ENCODE measurements at regions not wholly inside any gene's neighbourhood (a gene's known extent, or its start where the extent isn't known, plus 50 kb on each side); places are given as distances from the start of the nearest gene placed in this dataset.
A peak's percentile ranks its signal among the peaks of the same experiment; 100 is the strongest.

DNA sequence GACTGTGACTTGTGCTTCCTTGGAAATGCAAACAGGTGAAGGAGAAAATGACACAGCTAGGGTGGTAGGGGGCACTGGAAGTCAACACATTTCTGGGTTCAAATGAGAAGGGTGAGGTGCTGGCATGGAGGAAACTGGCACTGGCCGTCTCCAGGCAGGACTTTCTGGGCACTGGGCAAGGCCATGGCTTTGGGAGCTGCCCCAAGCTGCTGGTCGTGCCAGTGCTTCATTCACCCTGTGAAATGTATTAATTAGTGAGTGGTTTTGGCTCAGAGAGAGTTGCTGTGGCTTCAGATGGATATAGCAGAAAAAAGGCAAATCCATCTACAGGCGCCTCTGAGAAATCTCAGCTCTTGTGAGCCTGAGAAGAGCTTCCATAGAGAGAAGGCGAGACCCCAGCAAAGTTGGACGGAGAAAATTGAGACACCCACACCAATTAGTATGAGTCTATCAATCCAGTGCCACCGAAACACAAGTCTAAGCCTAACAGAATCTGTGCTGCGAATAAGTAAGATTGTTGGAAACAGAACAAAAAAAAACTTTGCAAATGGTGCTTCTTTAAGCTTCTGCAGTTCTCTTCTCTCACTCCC, 202.1 kb upstream of the TNP1 start:
- DNase-seq (ENCODE audit: low spot score) = no peak

DNA sequence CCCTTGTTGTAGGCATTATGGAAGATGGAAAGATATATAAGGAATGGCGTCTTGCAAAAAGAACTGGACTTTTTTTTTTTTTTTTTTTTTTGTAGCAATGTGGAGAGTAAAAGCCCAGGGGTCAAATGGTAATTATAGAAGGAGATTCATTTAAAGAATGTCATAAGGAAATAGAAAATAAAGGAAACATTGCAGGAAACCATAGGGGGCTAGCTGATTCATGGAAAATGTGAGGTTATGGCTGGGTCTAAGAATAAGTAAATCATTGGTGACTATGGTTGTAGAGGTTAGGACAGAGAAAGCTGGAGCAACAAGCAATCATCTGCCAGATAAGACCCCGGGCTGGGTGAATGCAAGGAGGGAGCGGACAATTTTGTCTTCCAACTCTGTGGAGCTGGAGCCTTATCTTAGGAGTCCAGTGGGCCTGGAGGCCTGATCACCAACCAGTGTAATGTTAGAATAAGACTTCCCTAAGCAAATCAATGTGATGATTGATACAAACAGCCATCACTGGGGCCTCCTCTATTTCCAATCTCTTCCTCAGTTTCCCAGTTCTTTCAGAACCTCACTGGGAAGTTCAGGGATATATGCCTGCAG, 201.2 kb upstream of the TNP1 start:
- no peak for DNase-seq (ENCODE audit: low spot score)

GRCh38 chr2:217060516-217060915, 200.7 kb upstream of the TNP1 start:
- no peak for DNase-seq (ENCODE audit: low spot score)

- peak; percentile 83 for DNase-seq (ENCODE audit: low spot score)
These were observed 199.2 kb upstream of the TNP1 start for GRCh38 chr2:217058791-217059755.

GRCh38 chr2:217057773-217058172, 197.9 kb upstream of the TNP1 start:
- no peak for DNase-seq (ENCODE audit: low spot score)

- no peak for DNase-seq (ENCODE audit: low spot score)
These were observed 195.8 kb upstream of the TNP1 start for GRCh38 chr2:217055624-217056023.

DNA sequence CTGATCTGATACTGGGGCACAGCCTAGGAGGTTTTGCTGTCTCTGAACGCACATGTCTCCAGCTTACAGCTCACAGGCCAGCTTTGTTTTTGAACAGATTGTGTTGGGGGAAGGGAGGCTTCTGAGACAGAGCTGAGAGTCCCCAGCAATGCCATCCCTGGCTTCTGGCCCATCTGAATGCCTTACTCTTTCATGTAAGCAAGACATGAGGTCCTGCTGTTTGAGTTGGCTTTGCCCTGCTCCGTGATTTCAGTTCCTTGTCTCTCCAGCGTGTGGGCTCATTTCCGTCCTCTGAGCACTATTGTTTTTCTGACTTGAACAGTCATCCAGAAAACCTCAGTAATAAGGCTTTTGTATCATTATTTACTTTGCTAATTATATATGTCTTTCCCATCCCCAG, 194.9 kb upstream of the TNP1 start:
- no peak for DNase-seq (ENCODE audit: low spot score)

- DNase-seq (ENCODE audit: low spot score) = no peak
These were observed 193.2 kb upstream of the TNP1 start for GRCh38 chr2:217052856-217053577.

DNA sequence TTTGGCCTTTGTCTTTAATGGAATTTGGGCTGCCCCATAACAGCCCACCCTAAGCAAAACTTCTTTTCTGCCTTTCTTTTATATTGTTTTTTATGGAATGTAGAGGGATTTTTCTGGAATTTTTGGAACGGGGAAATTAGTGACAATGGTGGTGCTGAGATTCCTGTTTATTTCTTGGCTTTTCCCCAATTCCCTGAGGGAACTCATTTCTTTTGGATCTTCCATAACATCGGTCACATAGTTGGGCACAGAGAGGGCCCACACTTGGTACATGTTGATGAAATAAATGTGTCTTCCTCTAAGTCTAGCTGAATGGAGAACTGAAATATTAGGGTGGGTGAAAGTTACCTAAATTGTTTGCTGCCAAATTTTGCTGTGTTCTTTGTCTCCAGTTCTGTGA, 191.6 kb upstream of the TNP1 start:
- no peak for DNase-seq (ENCODE audit: low spot score)

GRCh38 chr2:217049956-217050355, 190.1 kb upstream of the TNP1 start:
- no peak for DNase-seq (ENCODE audit: low spot score)

DNA sequence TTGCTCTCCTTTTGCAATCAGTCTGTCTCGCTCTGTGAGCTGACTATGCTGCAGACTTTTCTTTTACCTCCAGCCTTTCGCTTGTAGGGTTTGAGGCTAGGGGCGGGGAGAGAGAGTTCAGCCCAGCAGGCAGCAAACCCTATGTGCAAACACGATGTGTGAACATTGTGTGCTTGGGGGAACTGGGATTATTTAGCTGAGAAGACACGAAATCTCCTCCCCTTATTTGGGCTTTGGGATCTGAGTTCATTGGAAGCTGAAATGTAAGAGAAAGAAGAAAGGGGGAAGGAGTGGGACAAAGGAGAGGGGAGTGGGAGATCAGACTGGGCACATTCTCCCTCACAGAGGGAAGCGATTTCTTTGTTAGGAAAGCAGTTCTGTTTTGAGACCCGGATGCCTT, 189.6 kb upstream of the TNP1 start:
- no peak for DNase-seq (ENCODE audit: low spot score)

DNA sequence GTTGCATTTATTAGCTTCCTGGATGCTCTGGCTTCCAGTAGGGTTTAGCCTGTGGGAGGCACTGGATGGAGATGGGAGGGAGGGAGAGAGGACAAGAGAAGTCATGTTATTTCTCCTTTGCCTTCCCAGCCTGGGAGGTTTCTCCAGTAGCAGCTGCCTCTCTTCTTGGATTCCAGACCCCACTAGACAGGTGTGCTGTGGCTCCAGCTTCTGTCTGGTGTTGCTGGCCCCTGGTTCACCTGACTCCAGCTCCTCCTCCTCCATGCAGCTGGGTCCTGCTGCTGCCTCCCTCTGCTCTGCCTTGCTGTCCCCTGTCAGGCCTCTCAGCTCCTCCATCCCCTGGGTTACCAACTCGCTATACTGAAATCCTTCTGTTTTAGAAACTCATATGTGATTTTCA, 188.9 kb upstream of the TNP1 start:
- DNase-seq (ENCODE audit: low spot score) = no peak

DNA sequence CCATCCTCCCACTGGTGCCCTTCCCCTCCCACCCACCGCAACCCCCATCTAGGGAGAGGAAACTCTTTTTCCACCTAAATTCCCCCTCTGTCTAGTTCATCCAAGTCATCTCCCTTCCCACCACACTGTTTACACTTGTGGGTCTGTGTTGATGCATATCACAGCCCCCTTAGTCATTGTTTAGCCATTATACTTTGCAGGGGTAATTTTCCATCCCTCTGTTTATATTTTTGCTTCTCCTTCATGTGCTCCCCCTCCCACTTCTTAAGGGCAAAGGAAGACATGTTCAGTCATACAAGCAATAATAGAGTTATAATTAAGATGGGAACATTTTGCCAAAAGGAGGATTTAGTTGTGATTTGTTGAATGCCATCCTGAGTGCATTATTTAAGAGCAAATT, 187.8 kb upstream of the TNP1 start:
- DNase-seq (ENCODE audit: low spot score) = no peak

DNA sequence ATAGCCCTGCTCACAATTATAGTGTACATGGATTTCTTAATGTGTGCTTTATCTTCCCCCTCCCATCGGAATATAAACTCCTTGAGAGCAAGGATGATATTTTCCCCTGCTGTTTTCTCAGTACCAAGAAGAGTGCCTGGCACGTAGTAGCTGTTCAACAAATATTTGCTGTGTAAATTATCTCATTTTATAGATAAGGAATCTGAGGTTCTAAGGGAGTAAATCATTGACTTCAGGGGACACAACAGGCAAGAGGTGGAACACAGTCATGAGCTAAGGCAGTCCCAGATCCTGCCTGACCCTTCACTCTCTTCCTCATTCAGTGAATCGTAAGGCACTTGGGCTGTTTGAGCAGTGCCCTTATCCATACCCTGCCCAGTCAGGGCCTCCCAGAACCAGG, 187.3 kb upstream of the TNP1 start:
- no peak for DNase-seq (ENCODE audit: low spot score)

GRCh38 chr2:217045700-217046475, 186.0 kb upstream of the TNP1 start:
- DNase-seq (ENCODE audit: low spot score) = no peak

GRCh38 chr2:217040099-217040498, 180.2 kb upstream of the TNP1 start:
- DNase-seq (ENCODE audit: low spot score) = no peak

DNA sequence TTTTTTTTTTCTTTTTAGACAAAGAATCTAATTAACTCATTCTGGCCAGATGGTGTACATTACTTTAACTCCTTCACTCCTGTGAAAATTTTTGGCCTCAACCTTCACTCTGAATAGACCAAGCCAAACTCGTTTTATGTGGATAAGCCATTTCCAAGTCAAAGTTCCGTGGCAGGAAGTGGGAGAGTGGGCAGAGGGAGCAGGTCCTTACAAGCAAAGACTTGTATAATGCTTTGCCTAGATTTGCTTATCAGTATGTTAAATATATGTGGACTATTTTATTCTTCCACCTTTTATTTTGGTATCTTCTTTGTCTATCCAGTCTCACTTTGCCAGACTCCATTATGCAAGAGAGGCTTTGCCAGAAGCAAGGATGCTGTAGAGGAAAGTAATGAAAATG, 178.1 kb upstream of the TNP1 start:
- no peak for DNase-seq (ENCODE audit: low spot score)

- DNase-seq (ENCODE audit: low spot score) = no peak
These were observed 177.5 kb upstream of the TNP1 start for GRCh38 chr2:217037353-217037752.

DNA sequence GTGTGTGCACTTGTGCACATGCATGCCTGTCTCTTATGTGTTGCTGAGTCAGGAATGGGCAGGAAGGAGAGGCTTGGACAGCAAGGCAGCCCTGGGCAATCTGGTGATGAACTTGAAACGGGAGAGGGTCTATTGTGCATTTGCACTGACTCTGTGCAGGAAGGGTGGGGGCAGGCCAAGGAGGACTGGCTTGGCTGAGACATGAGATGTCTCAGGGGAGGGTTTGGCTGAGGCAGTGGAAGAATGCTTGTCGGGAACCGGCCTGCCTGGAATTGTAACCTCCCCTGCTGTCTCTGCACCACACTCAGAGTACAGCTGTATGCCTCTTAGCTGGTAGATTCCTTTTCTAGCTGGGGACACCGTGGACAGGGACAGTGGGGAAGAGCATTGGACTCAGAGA, 176.1 kb upstream of the TNP1 start:
- no peak for DNase-seq (ENCODE audit: low spot score)

DNA sequence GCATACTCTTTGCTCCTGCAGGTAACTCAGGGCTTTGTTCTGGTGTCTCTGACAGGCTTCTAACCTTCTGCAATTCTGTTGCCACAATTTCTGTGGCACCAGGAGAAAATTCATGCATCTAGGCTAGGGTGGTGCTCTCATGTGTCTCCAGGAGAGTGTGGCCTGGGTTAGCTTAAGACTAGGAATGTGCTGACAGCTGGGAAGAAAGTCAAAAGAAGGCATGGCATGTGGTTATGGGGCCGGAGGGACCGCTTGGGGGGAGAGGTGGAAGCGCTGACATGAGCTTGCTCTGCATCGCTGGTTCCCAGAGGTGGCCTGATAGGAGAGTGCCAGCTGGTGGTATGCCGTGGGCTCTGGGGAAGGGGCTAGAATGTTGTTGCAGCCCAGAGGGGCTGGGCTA, 173.3 kb upstream of the TNP1 start:
- DNase-seq (ENCODE audit: low spot score) = no peak

GRCh38 chr2:217031445-217031844, 171.6 kb upstream of the TNP1 start:
- no peak for DNase-seq (ENCODE audit: low spot score)

GRCh38 chr2:217030081-217030480, 170.2 kb upstream of the TNP1 start:
- no peak for DNase-seq (ENCODE audit: low spot score)

All from kidney capillary endothelial cell (primary cell).